Calu3 (cell line): ENCODE measurements at regions not wholly inside any gene's neighbourhood (a gene's known extent, or its start where the extent isn't known, plus 50 kb on each side); places are given as distances from the start of the nearest gene placed in this dataset.

Experiments
- BruUV-seq: library from RNA; stranded (reverse); fragments of 400-500 nt; replicated peaks from 2 replicates; lab custom pipeline; 2021; lab: Mats Ljungman, UMichigan
- CTCF ChIA-PET: fragments of 300-600 bp; sonication (Branson Sonifier 250); formaldehyde crosslinking; loops from one replicate; lab custom pipeline; 2022; ENCODE audit warnings: antibody characterized with exemption; lab: Charles Lee
- DNase-seq: peaks from one replicate; pipeline ENCODE4 v3.0.0; 2022
- H3K27ac Mint-ChIP-seq: one replicate; pipeline ENCODE4 v1.8.0; 2022; ENCODE audit warnings: mixed read lengths; ENCODE audit not compliant: unreplicated experiment
- H3K27me3 Mint-ChIP-seq: one replicate; pipeline ENCODE4 v1.8.0; 2022; ENCODE audit warnings: mixed read lengths; ENCODE audit not compliant: unreplicated experiment
- H3K36me3 Mint-ChIP-seq: one replicate; pipeline ENCODE4 v1.8.0; 2022; ENCODE audit warnings: mild to moderate bottlenecking, moderate library complexity, mixed read lengths; ENCODE audit not compliant: insufficient read depth, unreplicated experiment
- H3K4me1 Mint-ChIP-seq: one replicate; pipeline ENCODE4 v1.8.0; 2022; ENCODE audit warnings: mild to moderate bottlenecking, low read depth, mixed read lengths; ENCODE audit not compliant: unreplicated experiment
- H3K4me3 Mint-ChIP-seq: one replicate; pipeline ENCODE4 v1.8.0; 2022; ENCODE audit warnings: mild to moderate bottlenecking, low read depth, moderate library complexity, mixed read lengths; ENCODE audit not compliant: unreplicated experiment
- H3K9me3 Mint-ChIP-seq: one replicate; pipeline ENCODE4 v1.8.0; 2022; ENCODE audit warnings: low read depth, mixed read lengths; ENCODE audit not compliant: unreplicated experiment
- intact Hi-C: fragments of 100-400 bp; cut with micrococcal nuclease; formaldehyde crosslinking; loops from one replicate; pipeline ENCODE4 v1.10.0; 2022; ENCODE audit not compliant: unreplicated experiment
- TF ChIP-seq, protein P1 (sequence below): fragments of 200-600 bp; IDR thresholded peaks from one replicate; pipeline ENCODE4 v1.8.0; 2022; ENCODE audit warnings: antibody characterized with exemption; ENCODE audit not compliant: unreplicated experiment

DNA sequence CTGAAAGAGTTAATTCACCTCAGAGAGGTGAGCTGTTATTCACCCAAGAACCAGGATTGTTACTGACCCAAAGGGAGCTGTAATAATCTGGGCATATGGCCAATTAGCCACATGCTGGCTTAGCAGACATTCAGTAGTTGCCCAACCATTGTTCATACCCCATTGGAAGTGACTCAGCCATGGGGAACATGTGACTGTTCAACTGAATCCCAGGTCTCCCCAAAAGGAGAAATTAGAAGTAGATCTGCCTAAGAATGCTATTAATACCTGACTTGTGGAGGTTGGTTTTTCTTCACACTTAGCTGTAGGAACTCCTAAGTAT is 272.6 kb upstream of the UBE2E3 start:
- H3K4me3 Mint-ChIP-seq: no peak overlapping the region
- intact Hi-C loops: no loop called here
- BruUV-seq: no TSS peak
- TF ChIP-seq, protein P1, sequence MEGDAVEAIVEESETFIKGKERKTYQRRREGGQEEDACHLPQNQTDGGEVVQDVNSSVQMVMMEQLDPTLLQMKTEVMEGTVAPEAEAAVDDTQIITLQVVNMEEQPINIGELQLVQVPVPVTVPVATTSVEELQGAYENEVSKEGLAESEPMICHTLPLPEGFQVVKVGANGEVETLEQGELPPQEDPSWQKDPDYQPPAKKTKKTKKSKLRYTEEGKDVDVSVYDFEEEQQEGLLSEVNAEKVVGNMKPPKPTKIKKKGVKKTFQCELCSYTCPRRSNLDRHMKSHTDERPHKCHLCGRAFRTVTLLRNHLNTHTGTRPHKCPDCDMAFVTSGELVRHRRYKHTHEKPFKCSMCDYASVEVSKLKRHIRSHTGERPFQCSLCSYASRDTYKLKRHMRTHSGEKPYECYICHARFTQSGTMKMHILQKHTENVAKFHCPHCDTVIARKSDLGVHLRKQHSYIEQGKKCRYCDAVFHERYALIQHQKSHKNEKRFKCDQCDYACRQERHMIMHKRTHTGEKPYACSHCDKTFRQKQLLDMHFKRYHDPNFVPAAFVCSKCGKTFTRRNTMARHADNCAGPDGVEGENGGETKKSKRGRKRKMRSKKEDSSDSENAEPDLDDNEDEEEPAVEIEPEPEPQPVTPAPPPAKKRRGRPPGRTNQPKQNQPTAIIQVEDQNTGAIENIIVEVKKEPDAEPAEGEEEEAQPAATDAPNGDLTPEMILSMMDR: no peak
- no peaks in the 10 kb centered on the region for H3K36me3 Mint-ChIP-seq
- no peaks in the 10 kb centered on the region for H3K9me3 Mint-ChIP-seq
- H3K4me1 Mint-ChIP-seq: peaks cover 16% of the 10 kb centered on the region
- no peaks in the 10 kb centered on the region for H3K27me3 Mint-ChIP-seq
- DNase-seq: peak; percentile 64
- H3K27ac Mint-ChIP-seq: peak overlapping the region; percentile 5
- CTCF ChIA-PET: interaction anchor here (0.7 to 1.4 kb wide), 3 partner anchors 15 to 1428 kb away, joined by 3 to 4 read pairs (median 3); no protein-coding TSS in a partner anchor

DNA sequence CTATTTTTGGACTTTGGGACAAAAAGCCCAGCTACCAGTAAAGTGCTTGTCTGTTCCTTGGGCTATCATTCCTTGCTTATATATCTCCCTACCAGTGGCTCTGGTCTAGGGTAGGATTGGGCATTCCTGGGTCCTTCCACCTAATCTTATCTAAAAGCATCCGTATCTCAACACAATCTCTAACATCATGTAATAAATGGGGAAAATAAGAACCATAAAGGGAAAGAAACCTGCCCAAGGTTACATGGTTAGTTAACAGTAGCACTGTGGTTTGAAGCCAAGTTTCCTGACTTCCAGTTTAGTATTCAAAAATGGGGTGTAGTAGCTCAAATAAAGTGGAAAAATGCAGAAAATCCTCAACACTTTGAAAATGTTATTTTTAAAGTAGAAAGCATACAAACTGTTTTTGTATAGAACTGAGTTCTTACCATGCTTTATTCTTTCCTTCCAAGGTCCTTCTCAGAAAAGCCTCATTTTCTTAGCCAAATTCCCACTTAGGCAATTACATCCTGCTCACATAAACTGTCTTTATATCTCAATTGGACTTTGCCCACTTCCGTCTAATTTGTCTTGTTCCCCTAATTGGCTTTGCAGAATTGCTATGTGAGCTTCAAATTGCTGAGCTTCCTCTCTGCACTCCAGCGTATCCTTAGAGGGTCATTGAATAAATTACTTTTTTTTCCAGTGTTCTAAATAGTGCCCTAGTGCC is 273.1 kb upstream of the UBE2E3 start:
- intact Hi-C loops: no loop called here
- peak overlapping the region; percentile 42 for H3K27ac Mint-ChIP-seq
- CTCF ChIA-PET: interaction anchor here (0.8 to 1.4 kb wide), 2 partner anchors 15 to 213 kb away, joined by 3 to 4 read pairs; no protein-coding TSS in a partner anchor
- TF ChIP-seq, protein P1: no peak
- no peaks in the 10 kb centered on the region for H3K9me3 Mint-ChIP-seq
- H3K4me1 Mint-ChIP-seq: peaks cover 16% of the 10 kb centered on the region
- no peaks in the 10 kb centered on the region for H3K27me3 Mint-ChIP-seq
- no peaks in the 10 kb centered on the region for H3K36me3 Mint-ChIP-seq
- no peak for DNase-seq
- H3K4me3 Mint-ChIP-seq: no peak overlapping the region
- no TSS peak for BruUV-seq

DNA sequence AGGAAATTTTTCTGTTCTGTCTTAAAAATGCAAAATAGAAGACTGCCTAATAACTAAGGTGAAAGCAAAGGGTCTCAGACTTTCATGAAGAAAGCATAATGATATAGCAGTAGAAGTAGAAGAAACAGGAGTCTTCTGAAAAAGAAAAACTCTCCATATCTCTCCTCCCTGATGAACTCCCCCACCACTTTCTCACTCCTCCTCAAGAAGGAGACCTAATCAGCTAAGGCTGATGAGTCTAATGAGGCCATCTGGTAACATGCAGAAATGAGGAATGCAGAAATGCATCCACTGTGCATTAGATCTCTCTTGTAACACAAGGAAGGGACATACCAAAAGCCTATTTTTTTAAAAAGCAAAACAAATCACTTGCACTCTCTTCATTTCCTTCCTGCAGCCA is 273.7 kb upstream of the UBE2E3 start:
- TF ChIP-seq, protein P1: no peak
- intact Hi-C loops: no loop called here
- no peaks in the 10 kb centered on the region for H3K27me3 Mint-ChIP-seq
- no peaks in the 10 kb centered on the region for H3K36me3 Mint-ChIP-seq
- peak overlapping the region; percentile 42 for H3K27ac Mint-ChIP-seq
- no TSS peak for BruUV-seq
- no peak overlapping the region for H3K4me3 Mint-ChIP-seq
- CTCF ChIA-PET: no interaction called here
- H3K9me3 Mint-ChIP-seq: no peaks in the 10 kb centered on the region
- DNase-seq: no peak
- H3K4me1 Mint-ChIP-seq: peaks cover 16% of the 10 kb centered on the region

DNA sequence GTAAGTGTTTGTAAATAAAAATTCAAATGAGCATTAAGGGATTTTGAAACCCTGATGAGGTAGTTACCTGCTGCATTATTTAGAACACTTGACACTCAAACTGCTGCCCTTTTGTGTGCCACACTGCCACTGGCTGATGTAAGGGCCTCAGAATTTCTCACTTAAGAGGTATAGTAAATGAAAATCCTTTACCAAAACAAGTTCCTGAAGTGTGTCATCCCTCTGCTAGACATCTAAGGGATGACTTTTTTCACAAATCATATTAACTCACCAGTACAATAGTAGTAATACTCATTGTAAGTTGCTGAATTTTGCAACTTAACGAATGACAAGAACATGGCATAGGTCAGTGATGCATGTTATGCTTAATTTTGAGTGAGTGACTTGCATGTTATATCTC is 274.9 kb upstream of the UBE2E3 start:
- DNase-seq: no peak
- CTCF ChIA-PET: no interaction called here
- intact Hi-C loops: no loop called here
- no peaks in the 10 kb centered on the region for H3K9me3 Mint-ChIP-seq
- TF ChIP-seq, protein P1: no peak
- no TSS peak for BruUV-seq
- H3K27ac Mint-ChIP-seq: no peak overlapping the region
- peaks cover 16% of the 10 kb centered on the region for H3K4me1 Mint-ChIP-seq
- no peak overlapping the region for H3K4me3 Mint-ChIP-seq
- H3K36me3 Mint-ChIP-seq: no peaks in the 10 kb centered on the region
- no peaks in the 10 kb centered on the region for H3K27me3 Mint-ChIP-seq
